CD4-positive, alpha-beta T cell treated with Interleukin-4 for 1 hour (primary cell): ENCODE measurements at regions not wholly inside any gene's neighbourhood (a gene's known extent, or its start where the extent isn't known, plus 50 kb on each side); places are given as distances from the start of the nearest gene placed in this dataset.

Source experiments
- DNase-seq, 2 donors: peaks; one replicate each; pipeline ENCODE4 v3.0.0-alpha.2; 2020 to 2022

DNA sequence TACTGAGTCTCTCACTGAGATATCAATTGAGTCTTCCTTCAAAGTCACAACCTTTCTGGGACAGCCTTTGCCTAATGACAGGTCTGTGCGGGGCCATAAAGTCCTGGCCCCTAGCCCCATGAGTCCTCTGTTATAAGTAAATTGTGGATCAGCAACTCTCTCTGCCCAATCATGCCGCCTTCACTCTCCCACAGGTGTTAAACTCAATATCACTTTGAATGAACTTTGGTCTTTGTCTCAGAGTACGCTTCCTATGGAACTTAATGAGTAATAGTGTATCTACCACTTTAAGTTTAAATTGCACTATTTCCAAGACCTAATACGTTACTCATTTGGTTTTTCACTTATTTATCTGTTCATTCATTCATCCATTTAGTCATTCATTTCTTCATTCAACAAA is 826.4 kb downstream of the TUSC7 start:
- DNase-seq, result no peak

DNA sequence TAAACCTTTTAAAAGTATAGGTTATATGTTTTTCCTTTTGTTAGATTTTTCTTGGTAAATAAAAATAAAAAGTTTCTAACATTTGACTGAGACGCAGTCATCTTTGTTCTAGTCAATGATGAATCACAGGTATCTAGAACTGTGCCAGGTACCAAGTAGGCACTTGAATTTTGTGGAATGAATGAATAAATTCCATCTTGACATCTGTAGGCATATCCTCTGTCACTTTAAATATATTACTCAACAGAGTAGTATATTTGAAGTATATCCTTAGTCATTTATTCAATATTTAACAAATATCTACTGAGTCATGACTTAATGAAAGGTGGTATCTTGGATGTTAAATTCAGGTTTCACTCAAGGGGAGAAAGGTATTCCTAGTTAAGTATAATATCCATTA is 828.4 kb downstream of the TUSC7 start:
- no peak for DNase-seq

DNA sequence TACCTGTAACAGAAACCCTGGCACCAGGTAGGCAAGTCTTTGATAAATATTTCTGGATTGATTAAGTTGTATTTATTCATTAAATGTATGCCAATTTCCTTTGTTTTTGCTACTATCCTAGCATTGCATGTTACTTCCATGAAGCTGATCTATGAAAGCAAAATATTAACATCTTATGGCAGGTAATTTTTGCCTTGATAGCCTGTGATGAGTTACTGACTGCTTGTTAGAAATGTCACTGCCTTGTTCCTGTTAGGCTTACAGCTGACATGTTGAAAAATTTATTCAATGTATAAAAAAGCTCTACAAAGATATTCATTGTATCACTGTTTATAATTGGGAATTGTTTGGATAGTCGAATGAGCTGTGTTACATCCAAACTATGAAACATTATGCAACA is 830.1 kb downstream of the TUSC7 start:
- DNase-seq, result no peak

DNA sequence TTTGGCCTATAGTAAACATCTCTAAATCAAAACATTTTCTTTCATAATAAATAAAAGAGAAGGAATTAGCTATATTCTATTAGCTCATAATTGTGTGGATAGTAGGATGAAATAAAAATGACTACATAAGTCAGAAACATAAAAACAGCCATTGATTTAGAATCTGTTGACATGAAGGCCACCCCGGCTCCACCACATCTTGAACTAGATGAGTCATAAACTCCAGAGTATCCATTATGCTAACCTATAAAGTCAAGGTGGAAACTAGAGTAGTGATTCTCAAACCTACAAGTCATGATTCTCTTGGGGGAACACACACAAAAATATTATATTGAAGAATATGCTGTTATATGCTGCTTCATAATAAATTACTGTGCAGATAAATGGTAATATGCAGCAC is 831.0 kb downstream of the TUSC7 start:
- DNase-seq, result no peak

DNA sequence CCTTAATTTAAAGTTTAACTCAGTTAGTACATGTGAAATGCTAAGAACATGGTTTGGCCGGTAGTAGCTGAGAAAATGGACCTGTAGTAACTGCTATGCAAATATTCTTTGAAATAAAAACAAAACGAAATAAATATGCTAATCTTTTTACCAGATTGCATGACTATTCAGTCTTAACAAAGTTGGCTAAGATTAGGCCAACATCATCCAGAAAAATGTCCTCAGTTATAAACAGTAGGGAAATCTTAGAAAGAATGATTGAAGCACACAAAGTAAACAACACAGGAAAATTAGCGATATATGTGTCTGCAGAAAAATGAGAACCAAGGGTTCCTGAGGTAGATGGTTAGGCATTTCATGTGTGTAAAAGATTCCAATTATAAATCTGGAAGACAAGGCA is 832.1 kb downstream of the TUSC7 start:
- no peak for DNase-seq

DNA sequence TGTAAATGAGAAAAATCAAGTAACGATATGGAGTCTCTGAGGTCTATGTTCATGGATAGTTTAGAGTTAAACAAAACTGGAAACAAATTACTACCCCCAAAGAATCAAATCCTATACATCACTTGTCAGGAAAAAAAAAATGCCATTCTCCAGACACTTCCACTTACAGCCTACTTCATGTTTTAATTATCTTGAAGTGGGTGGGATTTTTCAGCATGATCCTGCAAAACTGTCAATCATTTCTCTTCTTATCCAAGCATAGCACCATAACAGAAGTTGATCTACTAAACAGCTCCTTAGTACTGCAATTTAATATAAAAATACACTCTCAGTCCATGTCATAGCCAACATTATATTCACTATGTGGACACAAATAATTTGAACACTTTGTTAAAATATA is 833.9 kb downstream of the TUSC7 start:
- no peak for DNase-seq

DNA sequence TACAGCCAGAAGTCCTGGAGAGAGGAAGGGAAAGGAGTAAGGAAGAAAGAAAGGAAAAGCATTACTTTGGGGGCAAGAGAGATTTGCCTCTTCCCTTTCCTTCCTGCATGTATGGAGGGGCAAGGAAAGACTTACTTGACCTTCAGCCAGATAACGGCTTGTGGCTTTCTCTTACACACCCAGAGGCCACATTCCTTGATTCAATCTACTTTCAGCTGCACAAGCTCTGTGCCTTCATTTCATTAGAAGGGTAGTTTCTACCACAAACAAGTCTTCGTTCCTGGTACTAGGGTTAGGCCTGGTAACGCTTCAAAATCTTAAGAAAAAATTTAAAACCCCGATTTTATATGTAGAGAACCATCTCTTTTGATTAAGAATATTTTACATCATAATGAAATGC is 835.9 kb downstream of the TUSC7 start:
- no peak for DNase-seq

DNA sequence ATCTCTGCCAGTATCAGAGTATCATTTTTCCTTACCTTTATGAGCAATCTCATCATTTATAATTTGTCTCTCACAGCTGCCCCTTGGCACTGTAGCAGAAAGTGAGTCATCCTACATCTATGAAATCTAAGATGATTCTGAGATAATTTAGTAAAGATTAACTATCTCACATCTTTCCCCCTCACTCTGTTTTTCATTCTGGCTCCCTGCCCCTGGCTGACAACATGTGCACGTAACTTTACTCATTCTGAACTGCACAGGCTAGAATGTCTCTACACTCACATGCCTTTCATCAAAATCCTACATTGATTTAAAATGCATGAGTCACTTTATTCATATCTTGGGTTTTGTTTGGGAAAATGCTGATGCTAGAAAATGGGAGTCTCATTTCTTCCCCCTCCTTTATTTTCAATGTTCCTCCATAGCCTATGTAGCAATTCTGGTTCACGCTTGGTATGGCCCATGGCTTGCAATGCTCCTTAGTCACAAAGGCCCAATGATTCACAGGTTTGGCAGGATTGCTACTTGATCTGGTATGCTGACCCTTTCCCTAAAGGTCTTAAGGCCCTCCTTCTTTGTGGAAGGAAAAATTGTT is 838.5 kb downstream of the TUSC7 start:
- DNase-seq, result no peak

DNA sequence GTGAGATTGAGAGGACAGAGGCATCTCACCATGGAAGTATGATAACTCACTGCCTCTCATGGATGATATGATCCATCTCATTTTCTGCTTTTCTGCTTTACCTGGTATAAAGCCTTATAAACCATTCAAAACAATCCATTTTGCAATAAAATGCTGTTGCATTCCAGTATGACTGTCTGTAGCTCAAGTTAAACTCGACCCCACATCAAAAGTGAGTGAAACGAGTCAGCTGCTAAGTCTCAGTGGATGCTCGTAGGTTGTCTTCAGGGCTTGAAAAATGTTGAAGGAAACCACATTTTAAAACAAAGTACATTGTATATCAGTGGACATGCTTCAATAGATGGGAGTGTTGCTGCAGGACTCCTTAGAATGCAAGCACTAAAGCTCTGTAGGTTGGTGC is 839.0 kb downstream of the TUSC7 start:
- no peak for DNase-seq

DNA sequence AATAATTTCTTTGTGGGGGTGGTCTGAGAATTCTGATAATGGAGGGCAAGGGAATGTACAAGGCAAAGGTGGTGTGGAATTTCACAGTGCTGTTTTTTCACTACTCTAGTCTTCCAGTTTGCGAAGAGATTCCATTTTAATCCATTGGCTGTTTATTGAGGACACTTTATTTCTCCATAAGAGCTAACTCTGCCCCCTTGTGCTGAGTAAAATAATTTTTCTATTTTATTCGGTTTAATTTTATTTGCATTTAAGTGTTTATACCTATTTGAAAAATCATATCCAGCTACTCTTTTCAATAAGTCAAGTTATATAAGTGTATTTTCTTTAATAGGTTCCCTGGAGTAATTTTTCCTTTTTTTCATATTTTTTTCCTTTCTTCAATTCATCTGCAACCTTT is 840.1 kb downstream of the TUSC7 start:
- no peak for DNase-seq

DNA sequence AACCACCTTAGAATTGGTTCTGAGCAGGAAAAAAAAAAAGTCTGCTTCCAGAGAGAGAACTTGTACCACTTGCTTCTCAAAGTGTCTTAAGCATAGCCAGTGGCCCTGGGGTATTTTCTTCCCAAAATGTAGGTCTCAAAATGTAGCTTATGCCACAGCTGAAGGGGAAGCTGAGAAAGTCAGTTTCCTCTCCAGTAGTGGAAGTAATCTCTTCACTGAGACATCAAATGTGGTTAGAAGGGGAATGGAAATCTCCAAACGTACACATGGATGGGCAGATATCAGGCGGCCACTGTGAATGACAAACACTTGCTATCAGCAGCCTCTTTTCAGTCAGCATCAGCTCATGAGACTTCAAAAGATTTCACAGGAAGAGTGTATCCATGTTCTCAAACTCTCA is 841.2 kb downstream of the TUSC7 start:
- no peak for DNase-seq

DNA sequence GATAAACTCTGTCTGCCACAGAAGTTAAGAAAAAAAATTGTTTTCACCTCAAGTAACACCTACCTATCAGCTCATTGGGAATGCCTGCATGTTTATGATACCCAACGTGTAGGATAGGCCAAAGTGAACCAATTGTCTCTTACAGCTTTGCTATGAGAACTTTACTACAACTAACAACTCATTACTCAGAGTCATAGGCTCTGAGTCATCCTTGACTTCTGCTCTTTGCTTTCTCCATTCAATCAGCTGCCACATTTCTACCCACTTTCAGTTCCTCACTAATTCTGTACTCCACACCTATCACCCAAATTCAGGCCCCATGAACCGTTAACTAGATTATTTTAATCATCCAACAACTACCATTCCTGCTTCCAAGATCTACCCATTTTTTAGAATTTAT is 843.9 kb downstream of the TUSC7 start:
- no peak for DNase-seq

DNA sequence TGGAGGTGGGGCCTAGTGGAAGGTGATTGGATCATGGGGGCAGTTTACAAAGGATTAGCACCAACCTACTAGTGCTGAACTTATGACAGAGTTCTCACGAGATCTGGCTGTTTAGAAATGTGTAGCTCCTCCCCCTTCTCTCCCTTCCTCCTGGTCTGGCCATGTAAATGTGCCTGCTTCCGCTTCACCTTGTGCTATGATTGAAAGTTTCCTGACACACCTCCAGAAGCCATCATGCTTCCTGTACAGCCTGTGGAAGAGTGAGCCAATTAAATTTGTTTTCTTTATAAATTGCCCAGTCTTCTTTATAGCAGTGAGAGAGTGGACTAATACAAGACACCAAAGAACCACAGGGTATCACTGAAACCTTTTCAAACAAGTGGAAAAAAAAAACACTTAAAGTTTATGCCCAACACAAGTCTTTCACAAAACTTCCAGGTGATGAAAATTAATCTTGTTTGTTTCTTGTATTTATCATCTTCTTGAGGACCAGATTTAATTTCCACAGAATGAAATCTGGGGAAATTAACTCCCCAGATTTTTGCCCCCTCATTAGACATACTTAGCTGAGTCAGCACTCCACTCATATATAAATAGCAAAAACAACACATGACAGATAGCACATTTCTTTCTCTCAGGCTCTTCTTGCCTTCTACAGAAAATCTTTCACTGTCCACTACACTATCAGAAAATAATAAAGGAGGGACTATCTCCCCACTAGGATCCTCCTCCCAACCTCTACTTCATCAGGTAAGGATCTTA is 847.2 kb downstream of the TUSC7 start:
- DNase-seq, result no peak

DNA sequence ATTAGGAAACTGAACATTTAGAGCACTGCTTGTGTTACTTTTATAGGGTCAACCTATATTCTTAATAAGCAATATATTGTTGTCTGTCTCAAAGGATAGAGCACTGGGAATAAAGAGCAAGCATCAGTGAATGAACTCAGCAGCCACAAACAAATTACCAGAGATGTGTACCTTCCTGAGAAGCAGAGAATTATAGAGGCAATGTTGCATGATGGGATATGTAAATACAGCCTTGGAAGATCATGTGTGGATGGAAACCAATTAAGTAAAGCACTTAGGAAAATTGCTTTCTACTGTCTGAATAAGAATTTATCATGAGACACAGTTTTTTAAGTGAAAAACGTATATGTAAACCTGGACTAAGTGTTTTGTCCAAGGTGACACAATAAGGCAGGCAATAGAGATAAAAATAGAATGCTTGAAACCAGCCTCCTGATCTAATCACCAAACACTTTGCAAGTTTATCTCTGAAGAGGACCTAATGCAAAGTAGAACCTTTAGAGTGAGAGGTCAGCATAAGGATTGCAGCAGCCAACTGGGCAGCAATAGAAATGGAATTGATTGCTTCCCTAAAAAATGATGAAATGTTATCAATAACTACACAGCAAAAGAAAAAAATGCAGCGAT is 848.0 kb downstream of the TUSC7 start:
- DNase-seq, result no peak

DNA sequence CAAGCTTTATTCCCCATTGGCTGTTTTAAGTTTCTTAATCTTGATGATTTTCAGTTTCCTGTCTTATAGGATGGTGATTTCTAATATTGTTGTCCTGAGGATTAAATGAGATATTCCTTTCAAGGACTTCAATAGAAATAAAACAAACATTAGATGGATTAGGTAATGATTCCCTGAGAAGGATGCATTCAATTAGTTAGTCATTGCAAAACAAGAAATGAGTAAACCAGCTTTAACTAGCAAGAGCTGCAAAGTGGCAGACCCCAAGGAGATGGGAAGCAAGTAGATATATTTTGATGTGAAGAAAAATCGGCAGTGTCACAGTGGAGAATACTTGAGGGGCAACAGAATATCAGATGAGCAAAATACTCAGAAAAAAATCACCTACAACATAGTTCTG is 849.1 kb downstream of the TUSC7 start:
- DNase-seq, result no peak

DNA sequence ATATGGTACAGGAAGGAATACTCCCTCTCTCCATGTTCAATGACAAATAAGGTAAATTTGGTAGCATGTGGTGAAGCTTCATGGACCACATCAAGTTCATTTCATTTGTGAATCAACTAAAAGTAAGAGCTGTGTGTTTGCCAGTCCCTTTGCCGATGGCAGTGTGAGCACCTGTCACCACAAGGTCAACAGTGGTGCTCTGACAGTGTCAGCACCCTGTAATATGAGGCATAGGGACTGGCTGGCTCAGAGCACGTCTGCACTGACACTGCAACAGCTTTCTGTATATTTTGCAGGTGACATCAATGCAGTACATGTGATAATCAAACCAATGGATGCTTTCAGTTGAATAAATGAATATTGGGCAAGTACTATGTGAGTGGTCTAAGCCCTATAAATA is 852.4 kb downstream of the TUSC7 start:
- no peak for DNase-seq

DNA sequence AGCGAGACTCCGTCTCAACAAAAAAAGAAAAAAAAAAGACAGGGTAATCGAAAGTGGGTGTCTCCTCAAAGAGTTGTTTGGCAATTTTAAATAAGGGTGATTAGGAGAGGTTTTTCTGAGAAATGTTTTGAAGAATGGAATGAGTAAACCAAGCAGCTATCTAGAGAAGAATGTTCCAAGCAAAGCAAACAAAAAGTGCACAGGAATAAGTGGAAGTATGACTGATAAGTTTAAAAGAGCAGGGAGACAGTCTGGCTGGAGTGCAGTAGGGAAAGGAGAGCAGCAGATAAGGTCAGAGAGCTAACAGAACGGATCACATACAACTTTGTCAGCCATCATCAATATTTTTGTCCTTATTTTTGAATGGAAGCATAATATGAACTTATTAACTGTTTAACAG is 853.5 kb downstream of the TUSC7 start:
- no peak for DNase-seq

DNA sequence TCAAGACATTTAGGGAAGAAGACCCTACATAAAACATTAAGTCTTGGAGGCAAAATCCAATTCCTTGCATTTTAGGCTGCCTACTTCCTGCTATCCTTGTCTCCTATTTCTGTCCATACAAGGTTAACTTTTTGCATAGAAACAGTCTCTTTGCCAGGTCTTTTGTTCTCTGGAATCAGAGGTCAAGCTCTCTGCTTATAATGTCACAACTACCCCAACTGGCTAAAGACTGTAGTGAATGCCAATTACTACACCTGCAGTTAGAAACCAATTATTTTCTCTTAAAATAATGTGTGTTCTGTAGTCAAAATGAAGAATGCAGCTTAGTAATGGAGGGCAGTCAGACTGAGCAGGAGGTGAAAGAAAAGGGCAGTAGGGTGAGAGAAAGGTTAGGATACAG is 856.2 kb downstream of the TUSC7 start:
- DNase-seq, result no peak

DNA sequence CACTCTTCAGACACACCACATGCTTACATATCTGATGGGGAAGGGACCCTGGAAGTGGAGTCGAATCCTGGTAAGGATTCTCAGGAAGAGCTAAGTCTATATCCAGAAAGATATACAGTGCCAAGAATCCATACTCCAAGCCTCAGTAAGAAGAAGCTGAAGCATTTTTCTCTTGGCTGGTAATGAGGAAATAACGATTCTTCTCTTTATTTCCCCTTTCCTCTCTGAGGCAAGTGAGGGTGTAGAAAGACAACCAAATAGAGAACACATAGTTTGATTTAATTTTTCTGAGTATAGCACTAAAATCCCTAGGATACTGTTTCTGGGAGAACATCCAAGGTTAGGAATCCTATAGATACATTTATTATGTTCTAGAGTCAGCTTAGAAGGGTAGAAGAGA is 857.3 kb downstream of the TUSC7 start:
- DNase-seq, result no peak

DNA sequence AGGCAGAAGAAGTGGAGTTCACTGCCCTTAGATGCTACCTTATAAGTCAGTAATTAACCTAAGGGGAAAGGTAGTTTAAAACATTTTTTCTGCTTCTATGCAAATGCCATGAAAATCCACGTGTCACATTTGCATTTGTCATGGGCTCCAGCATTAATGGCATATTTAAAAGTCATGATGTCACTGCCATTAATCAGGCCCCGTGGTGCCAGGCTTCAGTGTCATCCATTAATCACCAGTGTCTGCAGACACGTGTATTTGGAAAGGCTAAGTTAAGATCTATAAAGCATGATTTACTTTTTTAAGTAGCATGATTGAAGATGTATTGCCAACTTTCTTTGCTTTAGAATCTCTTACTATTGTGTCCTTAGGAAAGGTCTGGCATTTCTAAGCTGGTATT is 857.8 kb downstream of the TUSC7 start:
- no peak for DNase-seq

DNA sequence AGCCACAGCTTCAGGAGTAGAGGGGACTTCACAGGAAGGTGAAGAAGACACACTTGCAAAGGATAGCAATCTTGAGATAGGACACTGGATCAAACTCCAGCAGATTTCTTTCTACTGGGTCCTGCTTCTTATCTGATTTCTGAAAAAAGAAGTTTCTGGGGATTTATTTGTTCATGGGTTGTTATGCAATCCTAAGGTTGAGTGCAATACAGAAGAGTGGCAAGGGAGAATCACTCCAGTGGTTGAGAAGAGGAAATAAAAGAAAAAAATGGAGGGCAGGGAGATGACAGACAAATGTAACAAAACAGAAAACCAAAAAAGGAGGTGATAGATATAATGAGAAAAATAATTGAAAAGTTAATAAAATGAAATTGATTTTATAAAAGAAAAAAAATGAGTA is 858.3 kb downstream of the TUSC7 start:
- DNase-seq, result no peak

DNA sequence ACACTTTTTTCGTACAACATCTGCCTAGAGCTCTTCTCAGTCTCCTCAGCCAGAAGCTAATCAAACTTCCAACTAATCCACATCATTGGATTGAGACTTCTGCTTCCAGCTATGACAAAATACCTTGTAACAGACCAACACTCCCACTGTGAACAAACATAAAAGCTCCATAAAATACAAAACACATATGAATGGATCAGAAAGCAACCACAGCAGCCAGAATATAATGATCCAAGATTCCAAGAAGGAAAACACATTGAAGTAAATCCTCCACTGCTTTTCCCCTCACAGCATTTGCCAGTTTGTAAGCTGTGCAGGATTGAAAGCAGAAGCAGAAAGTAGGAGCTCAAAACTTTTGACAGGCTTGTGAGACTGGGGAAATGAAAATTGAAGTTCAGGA is 863.2 kb downstream of the TUSC7 start:
- no peak for DNase-seq

DNA sequence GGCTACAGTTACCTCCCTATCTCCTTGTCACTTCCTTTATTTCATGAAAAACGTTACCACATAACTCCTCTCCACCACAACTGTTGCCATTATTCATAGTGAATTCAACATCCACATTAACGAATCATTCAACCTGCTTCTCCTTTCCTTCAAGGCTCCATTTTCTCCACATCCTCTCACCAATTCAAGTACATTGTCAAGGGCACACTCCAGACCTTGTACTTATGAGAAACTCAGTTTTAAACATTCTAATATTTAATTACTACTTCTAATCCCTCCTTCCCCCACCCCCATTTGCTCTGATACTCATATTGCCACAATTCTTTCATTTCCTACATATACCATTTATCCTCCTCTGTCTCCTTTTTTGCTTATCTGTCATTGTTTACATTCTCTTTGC is 871.2 kb downstream of the TUSC7 start:
- no peak for DNase-seq

DNA sequence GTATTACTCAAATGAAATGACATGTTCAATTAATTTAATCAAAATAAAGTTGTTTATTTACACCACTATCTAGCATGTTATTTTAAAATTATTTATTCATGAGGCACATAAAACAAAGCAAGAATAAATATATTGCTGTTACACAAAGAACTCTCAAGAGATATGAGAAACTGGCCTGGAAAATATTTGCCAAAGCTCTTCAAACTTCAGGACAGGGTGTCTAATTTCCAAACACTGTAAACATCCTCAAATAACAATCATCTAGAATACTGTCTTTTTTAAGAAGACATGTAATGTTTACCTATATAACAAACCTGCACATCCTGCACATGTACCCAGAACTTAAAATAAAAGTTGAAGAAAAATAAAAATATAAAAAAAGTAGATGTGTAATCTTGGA is 876.6 kb downstream of the TUSC7 start:
- DNase-seq, result no peak

DNA sequence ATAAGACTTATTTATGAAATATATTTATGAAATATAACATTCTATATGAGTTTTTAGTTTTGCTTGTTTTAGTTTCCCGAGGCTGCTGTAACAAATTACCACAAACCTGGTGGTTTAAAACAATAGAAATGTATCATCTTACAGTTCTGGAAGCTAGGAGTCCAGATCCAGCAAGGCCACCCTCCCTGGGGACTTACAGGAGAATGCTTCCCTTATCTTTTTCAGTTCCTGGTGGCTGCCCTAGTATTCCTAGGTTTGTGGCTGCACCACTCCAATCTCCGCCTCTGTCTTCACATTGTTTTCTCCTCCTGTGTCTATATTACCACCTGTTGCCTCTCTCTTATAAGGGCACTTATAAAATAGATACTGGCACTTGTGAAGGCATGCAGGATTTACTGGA is 877.8 kb downstream of the TUSC7 start:
- no peak for DNase-seq
